A549 (cell line): ENCODE measurements at regions not wholly inside any gene's neighbourhood (a gene's known extent, or its start where the extent isn't known, plus 50 kb on each side); places are given as distances from the start of the nearest gene placed in this dataset.

Experiments
- ATAC-seq, 2 experiments: fragments of 200-7000 bp in 1 of 2; fragments of >200 bp in 1 of 2; cut with Nextera tagmentation in 1 of 2; cut with Tn5 transposase in 1 of 2; 3 replicates each; pipeline versions ENCODE4 v1.8.0 to v1.9.1; 2018 to 2020; ENCODE audit warnings: mild to moderate bottlenecking in 1 of 2, moderate library complexity in 1 of 2
- CTCF ChIA-PET: fragments of 300-600 bp; sonication (Branson Sonifier 250); formaldehyde crosslinking; extraction: SDS; loops from one replicate; lab custom pipeline; 2021; ENCODE audit warnings: antibody characterized with exemption, inconsistent platforms; lab: Yijun Ruan, JAX
- POLR2A ChIA-PET: fragments of 350-600 bp; formaldehyde crosslinking; extraction: SDS; loops from one replicate; lab custom pipeline; 2021; ENCODE audit warnings: antibody characterized with exemption, inconsistent platforms; lab: Yijun Ruan, JAX
- DNase-seq, 2 experiments: peaks; one replicate each; pipeline versions ENCODE4 v3.0.0 to v3.0.0-alpha.2; 2011 to 2016; ENCODE audit warnings: low read depth in 1 of 2, low spot score in 1 of 2
- FAIRE-seq: peaks from 2 replicates; lab custom pipeline; 2011; peaks lifted over from hg19 to GRCh38; lab: Jason Lieb, UNC
- H3K27ac ChIP-seq, 2 experiments: fragments of >200 bp; sonication (Bioruptor Twin); formaldehyde crosslinking; 3 replicates each; pipeline ENCODE4 v1.5.1; 2016 to 2017
- H3K4me1 ChIP-seq: fragments of >200 bp; sonication (Bioruptor Twin); formaldehyde crosslinking; 3 replicates; pipeline ENCODE4 v1.6.1; 2016
- H3K4me2 ChIP-seq: fragments of >200 bp; sonication (Bioruptor Twin); formaldehyde crosslinking; 3 replicates; pipeline ENCODE4 v1.6.1; 2016
- H3K4me3 ChIP-seq: fragments of >200 bp; sonication (Bioruptor Twin); formaldehyde crosslinking; 3 replicates; pipeline ENCODE4 v1.5.1; 2016
- H3K9me3 ChIP-seq: fragments of >200 bp; sonication (Bioruptor Twin); formaldehyde crosslinking; 3 replicates; pipeline ENCODE4 v1.6.1; 2016
- CBX2 ChIP-seq: fragments of 200-600 bp; sonication (generic); IDR thresholded peaks from 2 replicates; pipeline ENCODE4 v1.6.1; 2016; ENCODE audit warnings: low read depth, mild to moderate bottlenecking, borderline replicate concordance
- CHD4 ChIP-seq: fragments of 200-600 bp; sonication (generic); IDR thresholded peaks from 2 replicates; pipeline ENCODE4 v1.6.1; 2016; ENCODE audit warnings: antibody characterized with exemption, mild to moderate bottlenecking, borderline replicate concordance
- ESRRA ChIP-seq: fragments of 150-350 bp; IDR thresholded peaks from 2 replicates; pipeline ENCODE4 v1.6.1; 2014; ENCODE audit warnings: mild to moderate bottlenecking, low read length, borderline replicate concordance
- HDAC2 ChIP-seq: fragments of 200-600 bp; sonication (generic); IDR thresholded peaks from 2 replicates; pipeline ENCODE4 v1.6.1; 2016
- HOXB5 ChIP-seq: fragments of 250-450 bp; sonication (Bioruptor Pico); IDR thresholded peaks from 2 replicates; pipeline ENCODE4 v1.5.0; 2020; ENCODE audit warnings: mild to moderate bottlenecking, moderate library complexity
- KDM1A ChIP-seq: fragments of 200-600 bp; sonication (generic); IDR thresholded peaks from 2 replicates; pipeline ENCODE4 v1.6.1; 2016; ENCODE audit warnings: low read depth, mild to moderate bottlenecking
- KDM5A ChIP-seq: fragments of 200-600 bp; sonication (generic); IDR thresholded peaks from 2 replicates; pipeline ENCODE4 v1.6.1; 2016; ENCODE audit warnings: antibody characterized with exemption, mild to moderate bottlenecking
- MYC ChIP-seq: IDR thresholded peaks from 2 replicates; pipeline ENCODE4 v1.6.1; 2012; ENCODE audit warnings: mild to moderate bottlenecking, inconsistent platforms, low read length, improper control_type of control experiment, borderline replicate concordance
- NPAS2 ChIP-seq: fragments of 250-450 bp; sonication (Bioruptor Pico); IDR thresholded peaks from 2 replicates; pipeline ENCODE4 v1.8.0; 2022; ENCODE audit warnings: mild to moderate bottlenecking, moderate library complexity, borderline replicate concordance
- RARB ChIP-seq: fragments of 250-450 bp; sonication (Bioruptor Pico); IDR thresholded peaks from 2 replicates; pipeline ENCODE4 v1.8.0; 2021; ENCODE audit warnings: mild to moderate bottlenecking, moderate library complexity
- REST ChIP-seq: fragments of 200-600 bp; sonication (generic); IDR thresholded peaks from 2 replicates; pipeline ENCODE4 v1.6.1; 2016; ENCODE audit warnings: antibody characterized with exemption, mild to moderate bottlenecking, moderate library complexity
- RFX5 ChIP-seq: fragments of 450-650 bp; IDR thresholded peaks from 2 replicates; pipeline ENCODE4 v1.7.1; 2014; ENCODE audit warnings: antibody characterized with exemption, mild to moderate bottlenecking, moderate library complexity
- SMC3 ChIP-seq: fragments of >200 bp; sonication (Bioruptor Twin); formaldehyde crosslinking; IDR thresholded peaks from 3 replicates; pipeline ENCODE4 v1.6.1; 2018; ENCODE audit warnings: inconsistent platforms
- SREBF2 ChIP-seq: fragments of 450-650 bp; IDR thresholded peaks from 2 replicates; pipeline ENCODE4 v1.6.1; 2014; ENCODE audit warnings: mild to moderate bottlenecking, moderate library complexity
- TFCP2L1 ChIP-seq: fragments of 250-450 bp; sonication (Bioruptor Pico); IDR thresholded peaks from 2 replicates; pipeline ENCODE4 v1.5.0; 2021; ENCODE audit warnings: mild to moderate bottlenecking
- ZC3H11A ChIP-seq: fragments of 450-650 bp; IDR thresholded peaks from 2 replicates; pipeline ENCODE4 v1.6.1; 2014; ENCODE audit warnings: antibody characterized with exemption, mild to moderate bottlenecking
- ZNF302 ChIP-seq: fragments of 250-450 bp; sonication (Bioruptor Pico); IDR thresholded peaks from 2 replicates; pipeline ENCODE4 v1.9.0; 2021; ENCODE audit warnings: inconsistent platforms, mild to moderate bottlenecking, moderate library complexity
- ZSCAN20 ChIP-seq: fragments of 250-450 bp; sonication (Bioruptor Pico); IDR thresholded peaks from 2 replicates; pipeline ENCODE4 v1.8.0; 2022; ENCODE audit warnings: mild to moderate bottlenecking, moderate library complexity
- WGBS: methylation state at CpG from one replicate; pipeline ENCODE4 v1.1.6; 2017; ENCODE audit errors: missing lambda C conversion rate; 5-methylcytosine and 5-hydroxymethylcytosine counted together
- TF ChIP-seq, protein P1 (sequence below): IDR thresholded peaks from 2 replicates; pipeline ENCODE4 v1.6.1; 2012

- H3K4me1 ChIP-seq: no peaks in the 10 kb centered on the region
- H3K9me3 ChIP-seq: no peaks in the 10 kb centered on the region
- CTCF ChIA-PET: interaction anchor here (1.3 kb wide), 1 partner anchor 18 kb away, joined by 3 read pairs; no protein-coding TSS in a partner anchor
- no peak overlapping the region for H3K4me3 ChIP-seq
- H3K27ac ChIP-seq: no peak overlapping the region
- H3K4me2 ChIP-seq: no peak overlapping the region
- 3% methylated on average over 2 of the region's 2 CpGs for WGBS
- POLR2A ChIA-PET: no interaction called here
- DNase-seq (no peak), ATAC-seq (no peak), FAIRE-seq (no peak)
- no peak for TF ChIP-seq RFX5
Observed at GRCh38 chr7:91323626-91324158, 59.5 kb downstream of the FZD1 start.

- POLR2A ChIA-PET: no interaction called here
- Histone ChIP-seq H3K4me3 (no peak overlapping the region), H3K4me2 (no peak overlapping the region), H3K27ac (no peak overlapping the region), H3K9me3 (no peaks in the 10 kb centered on the region), H3K4me1 (no peaks in the 10 kb centered on the region)
- 2% methylated on average over 4 of the region's 4 CpGs for WGBS
- TF ChIP-seq CHD4: no peak
- TF ChIP-seq RARB: no peak
- TF ChIP-seq SREBF2: no peak
- no peak for TF ChIP-seq REST
- TF ChIP-seq MYC: no peak
- TF ChIP-seq ZSCAN20 (CRISPR knock-in tag): no peak
- TF ChIP-seq SMC3: no peak
- no peak for TF ChIP-seq CBX2
- TF ChIP-seq ZC3H11A: no peak
- no peak for TF ChIP-seq ESRRA
- TF ChIP-seq KDM5A: no peak
- TF ChIP-seq KDM1A: no peak
- TF ChIP-seq, protein P1, sequence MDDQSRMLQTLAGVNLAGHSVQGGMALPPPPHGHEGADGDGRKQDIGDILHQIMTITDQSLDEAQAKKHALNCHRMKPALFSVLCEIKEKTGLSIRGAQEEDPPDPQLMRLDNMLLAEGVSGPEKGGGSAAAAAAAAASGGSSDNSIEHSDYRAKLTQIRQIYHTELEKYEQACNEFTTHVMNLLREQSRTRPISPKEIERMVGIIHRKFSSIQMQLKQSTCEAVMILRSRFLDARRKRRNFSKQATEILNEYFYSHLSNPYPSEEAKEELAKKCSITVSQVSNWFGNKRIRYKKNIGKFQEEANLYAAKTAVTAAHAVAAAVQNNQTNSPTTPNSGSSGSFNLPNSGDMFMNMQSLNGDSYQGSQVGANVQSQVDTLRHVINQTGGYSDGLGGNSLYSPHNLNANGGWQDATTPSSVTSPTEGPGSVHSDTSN: no peak
- no peak for TF ChIP-seq HDAC2
- FAIRE-seq: no peak
- no peak for DNase-seq
- no peak for ATAC-seq
- CTCF ChIA-PET: interaction anchor here (1.2 to 1.3 kb wide), 2 partner anchors 17 to 138 kb away, joined by 3 to 5 read pairs; no protein-coding TSS in a partner anchor
Observed at GRCh38 chr7:91324663-91325062, 60.4 kb downstream of the FZD1 start.

GRCh38 chr7:91325726-91326125, 61.5 kb downstream of the FZD1 start:
- ChIA-PET POLR2A (no interaction called here), CTCF (interaction anchor here (1.2 kb wide), 1 partner anchor 139 kb away, joined by 5 read pairs; no protein-coding TSS in a partner anchor)
- FAIRE-seq: no peak
- Histone ChIP-seq H3K4me1 (no peaks in the 10 kb centered on the region), H3K9me3 (no peaks in the 10 kb centered on the region), H3K27ac (no peak overlapping the region), H3K4me2 (no peak overlapping the region), H3K4me3 (no peak overlapping the region)
- WGBS: 26% methylated on average over 3 of the region's 3 CpGs
- no peak for ATAC-seq
- no peak for DNase-seq
- TF ChIP-seq ZNF302 (CRISPR knock-in tag) (no peak), KDM5A (no peak), NPAS2 (no peak), TFCP2L1 (CRISPR knock-in tag) (no peak), HOXB5 (CRISPR knock-in tag) (no peak)
- TF ChIP-seq, protein P1: no peak
